HEK293 (cell line): ENCODE measurements at regions not wholly inside any gene's neighbourhood (a gene's known extent, or its start where the extent isn't known, plus 50 kb on each side); places are given as distances from the start of the nearest gene placed in this dataset.

Experiments
- CTCF ChIA-PET: fragments of 350-600 bp; formaldehyde crosslinking; extraction: SDS; loops from one replicate; lab custom pipeline; 2021; ENCODE audit warnings: antibody characterized with exemption; lab: Yijun Ruan, JAX
- POLR2A ChIA-PET: fragments of 300-600 bp; formaldehyde crosslinking; extraction: SDS; loops from one replicate; lab custom pipeline; 2020; ENCODE audit warnings: antibody characterized with exemption, inconsistent platforms; lab: Yijun Ruan, JAX
- H3K27ac ChIP-seq: fragments of 200-500 bp; sonication (Bioruptor generic); 2 replicates; pipeline ENCODE4 v1.5.1; 2014; ENCODE audit warnings: low read depth, low read length, control low read depth, inconsistent platforms; ENCODE audit errors: extremely low read depth
- H3K36me3 ChIP-seq, 2 experiments: fragments of 200-500 bp in 1 of 2; sonication (Bioruptor generic) in 1 of 2; 1 replicate in 1 of 2; 2 replicates in 1 of 2; pipeline ENCODE4 v1.5.1; 2014 to 2017; ENCODE audit warnings: inconsistent platforms in 2 of 2, low read length in 2 of 2; ENCODE audit not compliant: control insufficient read depth in 2 of 2, insufficient read depth in 1 of 2
- H3K4me1 ChIP-seq: fragments of 200-500 bp; sonication (Bioruptor generic); 2 replicates; pipeline ENCODE4 v1.5.1; 2014; ENCODE audit warnings: mild to moderate bottlenecking, low read length, inconsistent platforms; ENCODE audit not compliant: control insufficient read depth, insufficient read depth
- H3K4me3 ChIP-seq: 2 replicates; pipeline ENCODE4 v1.5.1; 2011; ENCODE audit warnings: low read depth, mild to moderate bottlenecking, control low read depth, low read length, moderate library complexity
- H3K9me3 ChIP-seq: fragments of 200-500 bp; sonication (Bioruptor generic); 2 replicates; pipeline ENCODE4 v1.5.1; 2014; ENCODE audit warnings: low read depth, low read length, inconsistent platforms; ENCODE audit not compliant: control insufficient read depth, insufficient read depth
- ELK4 ChIP-seq: IDR thresholded peaks from 2 replicates; pipeline ENCODE4 v1.6.1; 2011; ENCODE audit warnings: mild to moderate bottlenecking, low read depth, low read length, borderline replicate concordance
- KLF8 ChIP-seq: fragments of 450-650 bp; formaldehyde crosslinking; IDR thresholded peaks from 2 replicates; pipeline ENCODE4 v1.5.1; 2016; ENCODE audit warnings: missing biosample characterization, missing genetic modification characterization
- OSR2 ChIP-seq: fragments of 450-650 bp; formaldehyde crosslinking; IDR thresholded peaks from 2 replicates; pipeline ENCODE4 v1.5.1; 2016; ENCODE audit warnings: missing biosample characterization, missing genetic modification characterization
- PRDM6 ChIP-seq: fragments of 450-650 bp; formaldehyde crosslinking; IDR thresholded peaks from 2 replicates; pipeline ENCODE4 v1.5.1; 2017; ENCODE audit warnings: missing biosample characterization, missing genetic modification characterization
- RBAK ChIP-seq: fragments of 450-650 bp; formaldehyde crosslinking; IDR thresholded peaks from 2 replicates; pipeline ENCODE4 v1.5.1; 2016; ENCODE audit warnings: missing biosample characterization, missing genetic modification characterization
- YY1 ChIP-seq: fragments of 450-650 bp; formaldehyde crosslinking; IDR thresholded peaks from 2 replicates; pipeline ENCODE4 v1.5.1; 2018; ENCODE audit warnings: missing biosample characterization, missing genetic modification characterization
- ZBTB17 ChIP-seq: fragments of 450-650 bp; formaldehyde crosslinking; IDR thresholded peaks from 2 replicates; pipeline ENCODE4 v1.5.1; 2016; ENCODE audit warnings: missing biosample characterization, missing genetic modification characterization
- ZBTB49 ChIP-seq: fragments of 450-650 bp; formaldehyde crosslinking; IDR thresholded peaks from 2 replicates; pipeline ENCODE4 v1.5.1; 2016; ENCODE audit warnings: missing biosample characterization, missing genetic modification characterization, low read depth
- ZNF138 ChIP-seq: fragments of 450-650 bp; formaldehyde crosslinking; IDR thresholded peaks from 2 replicates; pipeline ENCODE4 v1.5.1; 2016; ENCODE audit warnings: missing biosample characterization, missing genetic modification characterization, borderline replicate concordance
- ZNF202 ChIP-seq: fragments of 450-650 bp; formaldehyde crosslinking; IDR thresholded peaks from 2 replicates; pipeline ENCODE4 v1.5.1; 2016; ENCODE audit warnings: missing biosample characterization, missing genetic modification characterization, borderline replicate concordance
- ZNF23 ChIP-seq: fragments of 450-650 bp; formaldehyde crosslinking; IDR thresholded peaks from 2 replicates; pipeline ENCODE4 v1.5.1; 2016; ENCODE audit warnings: missing biosample characterization, missing genetic modification characterization, borderline replicate concordance
- ZNF248 ChIP-seq: fragments of 450-650 bp; formaldehyde crosslinking; IDR thresholded peaks from 2 replicates; pipeline ENCODE4 v1.5.1; 2017; ENCODE audit warnings: missing biosample characterization, missing genetic modification characterization
- ZNF292 ChIP-seq: fragments of 450-650 bp; formaldehyde crosslinking; IDR thresholded peaks from 2 replicates; pipeline ENCODE4 v1.5.1; 2016; ENCODE audit warnings: low read depth, missing biosample characterization, missing genetic modification characterization, borderline replicate concordance
- ZNF530 ChIP-seq: fragments of 450-650 bp; formaldehyde crosslinking; IDR thresholded peaks from 2 replicates; pipeline ENCODE4 v1.5.1; 2016; ENCODE audit warnings: low read depth, missing biosample characterization, missing genetic modification characterization
- ZNF561 ChIP-seq: fragments of 450-650 bp; IDR thresholded peaks from 2 replicates; pipeline ENCODE4 v1.5.1; 2018; ENCODE audit warnings: missing biosample characterization, missing genetic modification characterization, borderline replicate concordance
- ZNF600 ChIP-seq: fragments of 450-650 bp; formaldehyde crosslinking; IDR thresholded peaks from 2 replicates; pipeline ENCODE4 v1.5.1; 2016; ENCODE audit warnings: missing biosample characterization, missing genetic modification characterization
- ZNF660 ChIP-seq: fragments of 450-650 bp; IDR thresholded peaks from 2 replicates; pipeline ENCODE4 v1.5.1; 2018; ENCODE audit warnings: missing biosample characterization, mild to moderate bottlenecking, missing genetic modification characterization
- ZNF664 ChIP-seq: fragments of 450-650 bp; formaldehyde crosslinking; IDR thresholded peaks from 2 replicates; pipeline ENCODE4 v1.5.1; 2016; ENCODE audit warnings: missing biosample characterization, missing genetic modification characterization
- ZNF792 ChIP-seq: fragments of 450-650 bp; formaldehyde crosslinking; IDR thresholded peaks from 2 replicates; pipeline ENCODE4 v1.5.1; 2016; ENCODE audit warnings: missing biosample characterization, missing genetic modification characterization
- TF ChIP-seq, protein P1 (sequence below): fragments of 450-650 bp; formaldehyde crosslinking; IDR thresholded peaks from 2 replicates; pipeline ENCODE4 v1.5.1; 2017; ENCODE audit warnings: missing biosample characterization, missing genetic modification characterization

GRCh38 chr2:217681791-217682190 lies 321.0 kb downstream of the TNS1 start:
- no peaks in the 10 kb centered on the region for H3K36me3 ChIP-seq
- no peaks in the 10 kb centered on the region; the same call in 1 of the 2 replicates for H3K4me1 ChIP-seq
- H3K9me3 ChIP-seq, result no peaks in the 10 kb centered on the region
- no peak overlapping the region for H3K4me3 ChIP-seq
- ChIA-PET CTCF (no interaction called here), POLR2A (no interaction called here)
- no peak overlapping the region for H3K27ac ChIP-seq
- TF ChIP-seq RBAK, result no peak
- no peak for TF ChIP-seq ZBTB49 (tag by site-specific recombination)
- TF ChIP-seq ZNF600 (tag by site-specific recombination), result no peak
- no peak for TF ChIP-seq PRDM6 (tag by site-specific recombination)
- no peak for TF ChIP-seq ZNF664 (tag by site-specific recombination)
- TF ChIP-seq ZNF138 (tag by site-specific recombination), result no peak
- TF ChIP-seq YY1 (tag by site-specific recombination), result no peak
- TF ChIP-seq ZNF202 (tag by site-specific recombination), result no peak
- no peak for TF ChIP-seq ZNF23
- TF ChIP-seq ZNF792, result no peak
- TF ChIP-seq ZBTB17 (tag by site-specific recombination), result no peak
- TF ChIP-seq ZNF292 (tag by site-specific recombination), result no peak
- TF ChIP-seq ZNF561 (tag by site-specific recombination), result no peak

GRCh38 chr2:217680381-217680780 lies 322.4 kb downstream of the TNS1 start:
- H3K36me3 ChIP-seq, result no peaks in the 10 kb centered on the region
- H3K4me1 ChIP-seq, result no peaks in the 10 kb centered on the region
- no peaks in the 10 kb centered on the region for H3K9me3 ChIP-seq
- TF ChIP-seq, protein P1, sequence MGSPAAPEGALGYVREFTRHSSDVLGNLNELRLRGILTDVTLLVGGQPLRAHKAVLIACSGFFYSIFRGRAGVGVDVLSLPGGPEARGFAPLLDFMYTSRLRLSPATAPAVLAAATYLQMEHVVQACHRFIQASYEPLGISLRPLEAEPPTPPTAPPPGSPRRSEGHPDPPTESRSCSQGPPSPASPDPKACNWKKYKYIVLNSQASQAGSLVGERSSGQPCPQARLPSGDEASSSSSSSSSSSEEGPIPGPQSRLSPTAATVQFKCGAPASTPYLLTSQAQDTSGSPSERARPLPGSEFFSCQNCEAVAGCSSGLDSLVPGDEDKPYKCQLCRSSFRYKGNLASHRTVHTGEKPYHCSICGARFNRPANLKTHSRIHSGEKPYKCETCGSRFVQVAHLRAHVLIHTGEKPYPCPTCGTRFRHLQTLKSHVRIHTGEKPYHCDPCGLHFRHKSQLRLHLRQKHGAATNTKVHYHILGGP (tag by site-specific recombination), result no peak
- TF ChIP-seq OSR2 (tag by site-specific recombination), result no peak
- no peak for TF ChIP-seq ZNF660 (tag by site-specific recombination)
- no peak for TF ChIP-seq ZNF530 (tag by site-specific recombination)
- TF ChIP-seq ELK4, result no peak
- TF ChIP-seq PRDM6 (tag by site-specific recombination), result no peak
- TF ChIP-seq ZNF248 (tag by site-specific recombination), result no peak
- TF ChIP-seq KLF8, result no peak
- TF ChIP-seq YY1 (tag by site-specific recombination), result no peak
- CTCF ChIA-PET, result interaction anchor here (0.6 kb wide), 1 partner anchor 30 kb away, joined by 3 read pairs; no protein-coding TSS in a partner anchor
- H3K27ac ChIP-seq, result no peak overlapping the region
- POLR2A ChIA-PET, result no interaction called here
- no peak overlapping the region for H3K4me3 ChIP-seq
